Progenitor cell of endocrine pancreas (in vitro differentiated cells): ENCODE measurements at regions not wholly inside any gene's neighbourhood (a gene's known extent, or its start where the extent isn't known, plus 50 kb on each side); places are given as distances from the start of the nearest gene placed in this dataset.

ENCODE experiments used
- DNase-seq: peaks from one replicate; pipeline ENCODE4 v3.0.0; 2021; ENCODE audit warnings: low spot score; ENCODE audit not compliant: unreplicated experiment
- H3K27ac Mint-ChIP-seq: 2 replicates; pipeline ENCODE4 v1.8.0; 2021; ENCODE audit warnings: mild to moderate bottlenecking, moderate library complexity, mixed read lengths
- H3K27me3 Mint-ChIP-seq: 2 replicates; pipeline ENCODE4 v1.8.0; 2021; ENCODE audit warnings: mixed read lengths
- H3K36me3 Mint-ChIP-seq: 2 replicates; pipeline ENCODE4 v1.8.0; 2022; ENCODE audit warnings: mixed read lengths; ENCODE audit not compliant: insufficient read depth
- H3K4me1 Mint-ChIP-seq: 2 replicates; pipeline ENCODE4 v1.8.0; 2021; ENCODE audit warnings: low read depth, mixed read lengths
- H3K4me3 Mint-ChIP-seq: 2 replicates; pipeline ENCODE4 v1.8.0; 2021; ENCODE audit warnings: low read depth, mild to moderate bottlenecking, moderate library complexity, mixed read lengths
- H3K9me3 Mint-ChIP-seq: 2 replicates; pipeline ENCODE4 v1.8.0; 2021; ENCODE audit warnings: low read depth, mixed read lengths
- CTCF ChIP-seq: fragments of 200-600 bp; sonication (generic); IDR thresholded peaks from one replicate; pipeline ENCODE4 v1.5.0; 2021; ENCODE audit warnings: antibody characterized with exemption, mild to moderate bottlenecking; ENCODE audit not compliant: unreplicated experiment

GRCh38 chr10:4692206-4692605, 133.8 kb upstream of the AKR1E2 start:
- H3K9me3 Mint-ChIP-seq: no peaks in the 10 kb centered on the region
- no peak for TF ChIP-seq CTCF
- no peaks in the 10 kb centered on the region for H3K36me3 Mint-ChIP-seq
- H3K27ac Mint-ChIP-seq: no peak overlapping the region
- no peaks in the 10 kb centered on the region for H3K27me3 Mint-ChIP-seq
- no peak for DNase-seq
- no peaks in the 10 kb centered on the region for H3K4me1 Mint-ChIP-seq
- H3K4me3 Mint-ChIP-seq: no peak overlapping the region

GRCh38 chr10:4691776-4692175, 134.2 kb upstream of the AKR1E2 start:
- Mint-ChIP-seq H3K36me3 (no peaks in the 10 kb centered on the region), H3K27me3 (no peaks in the 10 kb centered on the region), H3K4me3 (no peak overlapping the region), H3K27ac (no peak overlapping the region), H3K9me3 (no peaks in the 10 kb centered on the region), H3K4me1 (no peaks in the 10 kb centered on the region)
- no peak for DNase-seq
- TF ChIP-seq CTCF: no peak

GRCh38 chr10:4691301-4691700, 134.7 kb upstream of the AKR1E2 start:
- no peaks in the 10 kb centered on the region for H3K36me3 Mint-ChIP-seq
- H3K27ac Mint-ChIP-seq: no peak overlapping the region
- H3K4me3 Mint-ChIP-seq: no peak overlapping the region
- DNase-seq: no peak
- H3K27me3 Mint-ChIP-seq: no peaks in the 10 kb centered on the region
- no peaks in the 10 kb centered on the region for H3K9me3 Mint-ChIP-seq
- TF ChIP-seq CTCF: no peak
- H3K4me1 Mint-ChIP-seq: no peaks in the 10 kb centered on the region

GRCh38 chr10:4688601-4689000, 137.4 kb upstream of the AKR1E2 start:
- DNase-seq: no peak
- Mint-ChIP-seq H3K9me3 (no peaks in the 10 kb centered on the region), H3K36me3 (no peaks in the 10 kb centered on the region), H3K27ac (no peak overlapping the region), H3K4me3 (no peak overlapping the region), H3K27me3 (no peaks in the 10 kb centered on the region), H3K4me1 (no peaks in the 10 kb centered on the region)
- TF ChIP-seq CTCF: no peak

- Mint-ChIP-seq H3K27ac (no peak overlapping the region), H3K4me1 (no peaks in the 10 kb centered on the region), H3K36me3 (no peaks in the 10 kb centered on the region), H3K9me3 (no peaks in the 10 kb centered on the region), H3K4me3 (no peak overlapping the region), H3K27me3 (no peaks in the 10 kb centered on the region)
- no peak for DNase-seq
- no peak for TF ChIP-seq CTCF
These were observed 137.8 kb upstream of the AKR1E2 start for GRCh38 chr10:4688168-4688567.
